ENCODE measurements at regions not wholly inside any gene's neighbourhood (a gene's known extent, or its start where the extent isn't known, plus 50 kb on each side); places are given as distances from the start of the nearest gene placed in this dataset.

- H3K4me2 ChIP-seq, result peak overlapping the region; percentile 67 to 93 (median 80)
- H3K27ac ChIP-seq, result no peak overlapping the region
- H3K27me3 ChIP-seq, result peaks cover 54 to 71% (median 64%) of the 10 kb centered on the region in 11 experiments
- H3K9me3 ChIP-seq (replicated peaks in 1 of 11), result peaks cover 0 to 2% (median 0%) of the 10 kb centered on the region in 11 experiments; a peak in 5 of 22 replicates
- H3K36me3 ChIP-seq, result no peaks in the 10 kb centered on the region
- H3K4me3 ChIP-seq, result peak overlapping the region; percentile 29 to 68 (median 53)
- TF ChIP-seq Cebpa-rat (IDR thresholded peaks at IDR 0.05), result no peak
- H3K9ac ChIP-seq, result peak overlapping the region in 8 of 11 experiments; percentile 15 to 54 (median 33); a peak in 7 of 22 replicates
- H3K4me1 ChIP-seq, result peaks cover 5 to 13% (median 11%) of the 10 kb centered on the region in 10 experiments; a peak in 13 of 20 replicates
- peaks cover 0 to 16% (median 4%) of the 10 kb centered on the region in 11 experiments; a peak in 7 of 22 replicates for H4K20me1 ChIP-seq
Observed at GRCh38 chr1:47507881-47508701, 70.2 kb downstream of the FOXD2 start.

- peak overlapping the region in 9 of 10 experiments; percentile 29 to 68 (median 53); a peak in 16 of 20 replicates for H3K4me3 ChIP-seq
- peak overlapping the region in 3 of 11 experiments; percentile 28 to 48 (median 45); a peak in 2 of 22 replicates for H3K9ac ChIP-seq
Observed at GRCh38 chr1:47508702-47509431, 71.0 kb downstream of the FOXD2 start.

GRCh38 chr1:47510282-47510811 lies 72.5 kb downstream of the FOXD2 start:
- no peak overlapping the region for H3K4me2 ChIP-seq
- TF ChIP-seq Cebpa-rat (IDR thresholded peaks at IDR 0.05), result no peak
- H3K9me3 ChIP-seq (replicated peaks in 1 of 11), result peaks cover 5 to 20% (median 12%) of the 10 kb centered on the region in 11 experiments; a peak in 19 of 22 replicates
- H3K36me3 ChIP-seq, result no peaks in the 10 kb centered on the region
- H3K4me3 ChIP-seq, result no peak overlapping the region
- H4K20me1 ChIP-seq, result peaks cover 0 to 16% (median 4%) of the 10 kb centered on the region in 11 experiments; a peak in 7 of 22 replicates
- H3K4me1 ChIP-seq, result peaks cover 5 to 13% (median 11%) of the 10 kb centered on the region in 10 experiments; a peak in 13 of 20 replicates
- peaks cover 54 to 68% (median 62%) of the 10 kb centered on the region in 11 experiments for H3K27me3 ChIP-seq
- no peak overlapping the region for H3K27ac ChIP-seq
- no peak overlapping the region for H3K9ac ChIP-seq

More at GRCh38 chr1:47508702-47509431, 71.0 kb downstream of the FOXD2 start:
- Histone ChIP-seq H3K9me3 (replicated peaks in 1 of 11) (peaks cover 0 to 6% (median 0%) of the 10 kb centered on the region in 11 experiments; a peak in 8 of 22 replicates), H3K27ac (no peak overlapping the region), H3K4me1 (peaks cover 5 to 13% (median 11%) of the 10 kb centered on the region in 10 experiments; a peak in 13 of 20 replicates), H3K4me2 (peak overlapping the region; percentile 67 to 93 (median 80)), H4K20me1 (peaks cover 0 to 16% (median 4%) of the 10 kb centered on the region in 11 experiments; a peak in 7 of 22 replicates), H3K27me3 (peaks cover 54 to 71% (median 64%) of the 10 kb centered on the region in 11 experiments), H3K36me3 (no peaks in the 10 kb centered on the region)
- no peak for TF ChIP-seq Cebpa-rat (IDR thresholded peaks at IDR 0.05)

GRCh38 chr1:47511825-47512224 lies 74.0 kb downstream of the FOXD2 start:
- H4K20me1 ChIP-seq, result peaks cover 0 to 16% (median 4%) of the 10 kb centered on the region in 11 experiments; a peak in 7 of 22 replicates
- H3K27ac ChIP-seq, result no peak overlapping the region
- H3K4me3 ChIP-seq, result no peak overlapping the region
- peaks cover 5 to 20% (median 12%) of the 10 kb centered on the region in 11 experiments; a peak in 19 of 22 replicates for H3K9me3 ChIP-seq (replicated peaks in 1 of 11)
- no peak overlapping the region for H3K4me2 ChIP-seq
- H3K27me3 ChIP-seq, result peaks cover 40 to 53% (median 48%) of the 10 kb centered on the region in 11 experiments
- no peak for TF ChIP-seq Cebpa-rat (IDR thresholded peaks at IDR 0.05)
- H3K36me3 ChIP-seq, result no peaks in the 10 kb centered on the region
- H3K9ac ChIP-seq, result no peak overlapping the region
- peaks cover 5 to 13% (median 11%) of the 10 kb centered on the region in 10 experiments; a peak in 13 of 20 replicates for H3K4me1 ChIP-seq

GRCh38 chr1:47513393-47513792 lies 75.5 kb downstream of the FOXD2 start:
- Histone ChIP-seq H3K4me2 (no peak overlapping the region), H3K27ac (no peak overlapping the region), H3K27me3 (peaks cover 25 to 37% (median 33%) of the 10 kb centered on the region in 11 experiments), H4K20me1 (peaks cover 0 to 5% (median 0%) of the 10 kb centered on the region in 11 experiments; a peak in 4 of 22 replicates), H3K36me3 (no peaks in the 10 kb centered on the region), H3K4me3 (no peak overlapping the region), H3K9me3 (replicated peaks in 1 of 11) (peaks cover 5 to 20% (median 12%) of the 10 kb centered on the region in 11 experiments; a peak in 19 of 22 replicates), H3K4me1 (peaks cover 0 to 5% (median 2%) of the 10 kb centered on the region in 10 experiments; a peak in 11 of 20 replicates), H3K9ac (no peak overlapping the region)
- no peak for TF ChIP-seq Cebpa-rat (IDR thresholded peaks at IDR 0.05)

GRCh38 chr1:47514229-47514628 lies 76.4 kb downstream of the FOXD2 start:
- Histone ChIP-seq H3K9ac (no peak overlapping the region), H4K20me1 (no peaks in the 10 kb centered on the region), H3K27ac (no peak overlapping the region), H3K36me3 (no peaks in the 10 kb centered on the region), H3K4me1 (no peaks in the 10 kb centered on the region), H3K9me3 (replicated peaks in 1 of 11) (peaks cover 5 to 20% (median 12%) of the 10 kb centered on the region in 11 experiments; a peak in 19 of 22 replicates), H3K27me3 (peaks cover 16 to 29% (median 24%) of the 10 kb centered on the region in 11 experiments), H3K4me2 (no peak overlapping the region), H3K4me3 (no peak overlapping the region)
- TF ChIP-seq Cebpa-rat (IDR thresholded peaks at IDR 0.05), result no peak

GRCh38 chr1:47515164-47515789 lies 77.4 kb downstream of the FOXD2 start:
- Histone ChIP-seq H3K27me3 (peaks cover 6 to 18% (median 14%) of the 10 kb centered on the region in 11 experiments), H3K4me2 (no peak overlapping the region), H3K9me3 (replicated peaks in 1 of 11) (peaks cover 5 to 20% (median 12%) of the 10 kb centered on the region in 11 experiments; a peak in 19 of 22 replicates), H3K4me1 (no peaks in the 10 kb centered on the region), H3K27ac (no peak overlapping the region), H3K9ac (no peak overlapping the region), H3K4me3 (no peak overlapping the region), H4K20me1 (no peaks in the 10 kb centered on the region), H3K36me3 (no peaks in the 10 kb centered on the region)
- TF ChIP-seq Cebpa-rat (IDR thresholded peaks at IDR 0.05), result no peak

- Histone ChIP-seq H3K27ac (no peak overlapping the region), H4K20me1 (no peaks in the 10 kb centered on the region; a peak in 1 of 22 replicates), H3K9me3 (replicated peaks in 1 of 11) (peaks cover 5 to 20% (median 12%) of the 10 kb centered on the region in 11 experiments; a peak in 19 of 22 replicates), H3K4me2 (no peak overlapping the region), H3K4me1 (peaks cover 0 to 2% (median under 1%) of the 10 kb centered on the region in 10 experiments; a peak in 4 of 20 replicates), H3K36me3 (no peaks in the 10 kb centered on the region), H3K9ac (no peak overlapping the region), H3K4me3 (no peak overlapping the region), H3K27me3 (peaks cover 0 to 9% (median 0%) of the 10 kb centered on the region in 11 experiments; a peak in 2 of 22 replicates)
- TF ChIP-seq Cebpa-rat (IDR thresholded peaks at IDR 0.05), result no peak
Observed at GRCh38 chr1:47517946-47518345, 80.1 kb downstream of the FOXD2 start.

All from BLaER1 treated with 17β-estradiol and CSF1 and Interleukin-3, amounts not matched to agents 10 nM and 100 nM (cell line).